KMS-11 (cell line): ENCODE measurements at regions not wholly inside any gene's neighbourhood (a gene's known extent, or its start where the extent isn't known, plus 50 kb on each side); places are given as distances from the start of the nearest gene placed in this dataset.

Source experiments
- H2AFZ ChIP-seq: fragments of 200-600 bp; sonication (generic); 2 replicates; pipeline ENCODE4 v1.6.1; 2016; ENCODE audit warnings: antibody characterized with exemption, mixed run types, low read depth
- H3K27ac ChIP-seq: fragments of 200-600 bp; sonication (generic); 2 replicates; pipeline ENCODE4 v1.6.1; 2016; ENCODE audit warnings: mild to moderate bottlenecking, mixed run types
- H3K27me3 ChIP-seq: fragments of 200-600 bp; sonication (generic); 2 replicates; pipeline ENCODE4 v1.6.1; 2017; ENCODE audit warnings: mild to moderate bottlenecking, low read depth, mixed run types, moderate library complexity; ENCODE audit not compliant: insufficient read depth
- H3K36me3 ChIP-seq: fragments of 200-600 bp; sonication (generic); 2 replicates; pipeline ENCODE4 v1.6.1; 2017; ENCODE audit warnings: mild to moderate bottlenecking, mixed run types; ENCODE audit not compliant: insufficient read depth
- H3K4me1 ChIP-seq: fragments of 200-600 bp; sonication (generic); 2 replicates; pipeline ENCODE4 v1.6.1; 2016; ENCODE audit warnings: mild to moderate bottlenecking, low read depth, mixed run types; ENCODE audit not compliant: poor library complexity, severe bottlenecking
- H3K4me2 ChIP-seq: fragments of 200-600 bp; sonication (generic); 2 replicates; pipeline ENCODE4 v1.7.0; 2016; ENCODE audit warnings: mild to moderate bottlenecking, mixed run types
- H3K4me3 ChIP-seq: fragments of 200-600 bp; sonication (generic); IDR thresholded peaks from 2 replicates; pipeline ENCODE4 v1.6.1; 2017; ENCODE audit warnings: low read depth, low read length, mixed read lengths; ENCODE audit not compliant: insufficient read depth
- H3K79me2 ChIP-seq: fragments of 200-600 bp; sonication (generic); 2 replicates; pipeline ENCODE4 v1.6.1; 2016; ENCODE audit warnings: low read depth, mixed run types; ENCODE audit not compliant: insufficient read depth
- H3K9ac ChIP-seq: fragments of 200-600 bp; sonication (generic); 2 replicates; pipeline ENCODE4 v1.6.1; 2016; ENCODE audit warnings: mild to moderate bottlenecking, mixed run types
- H4K20me1 ChIP-seq: fragments of 200-600 bp; sonication (generic); 2 replicates; pipeline ENCODE4 v1.6.1; 2016; ENCODE audit warnings: mild to moderate bottlenecking, mixed run types; ENCODE audit not compliant: insufficient read depth
- TF ChIP-seq, protein P1 (sequence below): fragments of 200-600 bp; sonication (generic); conservative IDR thresholded peaks from 2 replicates; pipeline ENCODE4 v1.6.1; 2017; ENCODE audit warnings: low read depth, mild to moderate bottlenecking, antibody characterized with exemption, low read length, moderate library complexity, mixed read lengths

GRCh38 chr5:155629597-155629996 is 616.0 kb downstream of the KIF4B start:
- H3K27me3 ChIP-seq, result no peaks in the 10 kb centered on the region
- H3K4me3 ChIP-seq, result no peak overlapping the region

DNA sequence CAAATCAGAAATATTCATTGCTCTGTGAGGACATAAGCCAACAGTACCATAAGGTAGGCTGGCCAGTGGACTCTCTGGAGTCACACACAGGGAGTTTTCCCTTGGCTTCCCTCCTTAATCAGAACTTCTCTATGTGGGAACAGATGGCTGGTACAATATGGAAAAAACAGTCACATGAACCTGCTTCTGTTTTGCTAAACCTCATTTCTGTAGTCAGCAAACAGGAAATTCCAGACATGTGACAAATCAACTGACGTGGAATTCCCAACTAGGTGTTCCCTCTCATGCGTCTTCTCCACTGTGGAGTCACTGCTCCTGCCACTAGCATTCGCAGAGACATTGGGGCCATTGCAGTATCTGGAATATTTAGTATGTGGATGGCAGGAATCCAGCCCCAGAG is 617.6 kb downstream of the KIF4B start:
- Histone ChIP-seq H3K4me3 (no peak overlapping the region), H3K79me2 (no peaks in the 10 kb centered on the region), H3K27me3 (no peaks in the 10 kb centered on the region), H3K36me3 (no peaks in the 10 kb centered on the region), H3K27ac (no peak overlapping the region), H3K4me1 (no peaks in the 10 kb centered on the region), H3K4me2 (no peak overlapping the region), H2AFZ (no peak overlapping the region), H3K9ac (no peak overlapping the region), H4K20me1 (no peaks in the 10 kb centered on the region)
- TF ChIP-seq, protein P1, sequence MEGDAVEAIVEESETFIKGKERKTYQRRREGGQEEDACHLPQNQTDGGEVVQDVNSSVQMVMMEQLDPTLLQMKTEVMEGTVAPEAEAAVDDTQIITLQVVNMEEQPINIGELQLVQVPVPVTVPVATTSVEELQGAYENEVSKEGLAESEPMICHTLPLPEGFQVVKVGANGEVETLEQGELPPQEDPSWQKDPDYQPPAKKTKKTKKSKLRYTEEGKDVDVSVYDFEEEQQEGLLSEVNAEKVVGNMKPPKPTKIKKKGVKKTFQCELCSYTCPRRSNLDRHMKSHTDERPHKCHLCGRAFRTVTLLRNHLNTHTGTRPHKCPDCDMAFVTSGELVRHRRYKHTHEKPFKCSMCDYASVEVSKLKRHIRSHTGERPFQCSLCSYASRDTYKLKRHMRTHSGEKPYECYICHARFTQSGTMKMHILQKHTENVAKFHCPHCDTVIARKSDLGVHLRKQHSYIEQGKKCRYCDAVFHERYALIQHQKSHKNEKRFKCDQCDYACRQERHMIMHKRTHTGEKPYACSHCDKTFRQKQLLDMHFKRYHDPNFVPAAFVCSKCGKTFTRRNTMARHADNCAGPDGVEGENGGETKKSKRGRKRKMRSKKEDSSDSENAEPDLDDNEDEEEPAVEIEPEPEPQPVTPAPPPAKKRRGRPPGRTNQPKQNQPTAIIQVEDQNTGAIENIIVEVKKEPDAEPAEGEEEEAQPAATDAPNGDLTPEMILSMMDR, result no peak

More at GRCh38 chr5:155629597-155629996, 616.0 kb downstream of the KIF4B start:
- TF ChIP-seq, protein P1, result no peak
- Histone ChIP-seq H3K9ac (no peak overlapping the region), H3K4me1 (no peaks in the 10 kb centered on the region), H4K20me1 (no peaks in the 10 kb centered on the region), H3K36me3 (no peaks in the 10 kb centered on the region), H2AFZ (no peak overlapping the region), H3K79me2 (no peaks in the 10 kb centered on the region), H3K27ac (no peak overlapping the region), H3K4me2 (no peak overlapping the region)

GRCh38 chr5:155633338-155633957 is 619.9 kb downstream of the KIF4B start:
- TF ChIP-seq, protein P1, result no peak
- Histone ChIP-seq H3K27me3 (no peaks in the 10 kb centered on the region), H4K20me1 (no peaks in the 10 kb centered on the region), H3K36me3 (no peaks in the 10 kb centered on the region), H2AFZ (no peak overlapping the region), H3K9ac (no peak overlapping the region), H3K79me2 (no peaks in the 10 kb centered on the region), H3K4me3 (no peak overlapping the region), H3K4me1 (no peaks in the 10 kb centered on the region), H3K27ac (no peak overlapping the region), H3K4me2 (no peak overlapping the region)

DNA sequence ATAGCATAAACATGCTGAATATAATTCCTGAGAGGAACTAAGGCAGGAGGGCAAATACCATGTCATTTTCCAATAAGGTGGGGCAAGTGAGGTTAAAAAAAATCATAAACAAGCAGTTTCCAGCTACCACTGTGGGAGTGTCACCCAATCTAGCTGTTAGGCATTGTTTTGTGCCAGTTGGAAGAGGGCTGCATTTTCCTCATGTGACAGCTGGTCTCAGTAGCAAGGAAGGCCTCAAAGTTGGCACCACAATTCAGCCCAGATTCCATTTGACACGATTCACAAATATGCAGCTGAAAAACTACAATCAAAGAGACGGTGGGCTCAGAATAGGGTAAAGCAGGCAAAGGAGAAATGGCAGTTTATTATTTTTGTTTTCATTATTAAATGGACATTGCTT is 636.1 kb downstream of the KIF4B start:
- Histone ChIP-seq H3K27ac (no peak overlapping the region), H4K20me1 (no peaks in the 10 kb centered on the region), H3K27me3 (no peaks in the 10 kb centered on the region), H2AFZ (no peak overlapping the region), H3K79me2 (no peaks in the 10 kb centered on the region), H3K36me3 (no peaks in the 10 kb centered on the region), H3K4me3 (no peak overlapping the region), H3K9ac (no peak overlapping the region), H3K4me1 (no peaks in the 10 kb centered on the region), H3K4me2 (no peak overlapping the region)
- TF ChIP-seq, protein P1, result no peak
